ENCODE measurements at regions not wholly inside any gene's neighbourhood (a gene's known extent, or its start where the extent isn't known, plus 50 kb on each side); places are given as distances from the start of the nearest gene placed in this dataset.
"Not testable (repeated sequence)": the region's sequence is repeated elsewhere in the genome, so short reads cannot be mapped to it uniquely, and the experiment has no call there.

- DNase-seq: not testable (repeated sequence)
These were observed 51.3 kb upstream of the RIOK2 start for GRCh38 chr5:97234380-97234779.

DNA sequence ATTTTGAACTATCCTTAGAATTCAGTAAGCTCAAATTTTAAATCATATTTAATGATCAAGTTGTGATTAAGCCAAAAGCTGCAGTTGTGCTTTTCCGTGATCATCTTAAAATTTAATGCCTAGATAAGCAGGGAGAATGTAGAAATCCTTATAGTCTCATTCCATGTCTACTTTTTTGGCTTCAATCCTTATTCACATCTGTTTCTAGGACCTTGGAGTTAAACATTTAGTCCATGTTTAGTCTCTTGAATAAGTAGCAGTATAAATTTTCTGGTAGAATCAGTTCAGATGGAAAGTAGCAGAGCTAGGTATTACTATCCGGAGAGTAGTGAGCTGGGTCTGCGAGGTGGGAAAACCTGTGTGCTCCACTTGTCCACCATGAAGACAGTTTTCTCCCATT is 59.3 kb upstream of the RIOK2 start:
- no peak for DNase-seq

DNA sequence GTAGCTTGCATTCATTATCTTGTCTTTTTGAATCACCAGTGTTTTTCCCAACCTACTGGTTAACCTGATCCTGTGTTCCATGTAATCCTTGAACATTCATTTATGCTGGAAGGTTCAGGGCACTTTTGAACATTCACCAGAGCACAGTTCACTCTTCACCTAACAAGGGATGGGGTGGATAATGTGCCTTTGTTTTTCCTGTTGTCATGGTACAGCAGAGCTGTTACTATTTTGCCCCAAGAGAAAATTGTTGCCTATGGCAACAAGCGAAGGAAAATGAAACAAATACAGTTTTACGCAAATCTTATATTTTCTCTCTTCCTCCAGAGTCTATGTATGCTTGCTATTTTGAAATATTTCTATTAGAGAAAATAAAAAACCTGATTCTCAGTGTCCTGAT is 60.3 kb upstream of the RIOK2 start:
- DNase-seq: no peak

DNA sequence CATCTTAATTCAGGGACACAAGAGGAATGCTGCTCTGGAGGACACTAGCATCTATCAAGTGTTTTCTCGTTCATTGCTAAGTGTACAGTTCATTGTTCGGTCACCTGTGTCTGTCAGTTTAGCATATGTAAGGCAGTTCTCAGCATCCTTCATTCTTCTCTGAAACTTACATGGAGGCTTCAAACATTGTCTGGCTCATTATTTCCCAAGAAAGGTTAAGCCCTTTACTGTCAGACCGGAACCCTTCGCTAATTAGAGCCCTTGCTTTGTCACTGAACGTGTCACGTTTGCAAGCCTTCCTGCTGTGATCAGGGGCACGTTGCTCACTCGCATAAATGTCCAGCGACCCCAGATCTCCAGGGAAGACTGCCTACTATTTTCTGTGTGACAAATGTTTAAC is 62.3 kb upstream of the RIOK2 start:
- no peak for DNase-seq

DNA sequence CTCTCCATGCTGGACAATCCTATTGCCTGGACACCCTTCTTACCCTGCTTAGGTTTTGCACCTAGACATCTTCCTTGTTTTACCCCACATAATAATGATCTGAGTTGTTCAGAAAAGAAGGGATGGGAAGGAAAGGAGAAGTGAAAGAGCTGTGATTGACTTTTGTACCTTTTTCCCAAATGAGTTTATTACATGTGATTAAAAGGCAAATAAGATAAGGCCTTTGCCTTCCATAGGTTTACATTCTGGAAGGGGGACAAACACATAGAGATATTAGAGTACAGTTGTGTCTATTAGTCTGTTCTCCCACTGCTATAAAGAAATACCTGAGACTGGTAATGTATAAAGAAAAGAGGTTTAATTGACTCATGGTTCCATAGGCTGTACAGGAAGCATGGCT is 67.1 kb upstream of the RIOK2 start:
- DNase-seq: no peak

DNA sequence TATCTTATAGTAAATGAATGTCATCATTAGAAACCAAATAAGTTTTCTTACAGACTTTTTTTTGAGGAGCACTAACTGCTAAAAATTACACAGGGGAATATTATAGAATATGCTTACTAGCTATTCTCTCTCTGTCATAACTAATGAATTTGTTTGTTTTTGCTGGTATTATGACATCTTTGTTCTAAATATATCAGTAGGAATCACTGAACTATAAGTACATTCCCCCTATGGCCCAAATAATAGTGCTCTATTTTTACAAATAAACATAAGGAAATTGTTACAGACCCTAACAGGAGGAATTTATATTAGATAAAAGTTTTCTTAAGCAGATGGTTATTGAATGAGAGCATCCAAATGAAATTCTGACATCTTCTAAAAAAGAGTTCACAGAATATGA is 83.0 kb upstream of the RIOK2 start:
- DNase-seq: no peak

DNA sequence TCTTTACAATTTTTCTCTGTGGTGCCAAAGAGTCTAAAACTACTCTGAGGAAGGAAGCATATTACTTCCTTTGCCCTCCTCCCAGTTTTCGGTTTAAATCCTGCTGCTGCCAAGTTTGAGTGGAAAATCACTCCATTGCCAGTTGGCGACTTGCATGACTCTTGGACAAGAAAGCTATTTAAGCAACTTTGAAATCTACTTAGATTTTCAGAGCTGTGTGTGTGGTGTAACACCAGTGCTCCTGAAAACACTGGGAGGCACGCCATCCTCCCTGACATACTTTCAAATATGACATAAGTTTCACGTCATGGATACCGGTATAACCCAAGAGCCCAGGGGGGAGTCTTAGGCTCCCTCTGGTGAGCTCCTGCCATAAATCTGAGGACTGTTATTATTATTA is 83.5 kb upstream of the RIOK2 start:
- no peak for DNase-seq

GRCh38 chr5:97267767-97268166 is 84.7 kb upstream of the RIOK2 start:
- no peak for DNase-seq

GRCh38 chr5:97276474-97277120 is 93.5 kb upstream of the RIOK2 start:
- DNase-seq: no peak

DNA sequence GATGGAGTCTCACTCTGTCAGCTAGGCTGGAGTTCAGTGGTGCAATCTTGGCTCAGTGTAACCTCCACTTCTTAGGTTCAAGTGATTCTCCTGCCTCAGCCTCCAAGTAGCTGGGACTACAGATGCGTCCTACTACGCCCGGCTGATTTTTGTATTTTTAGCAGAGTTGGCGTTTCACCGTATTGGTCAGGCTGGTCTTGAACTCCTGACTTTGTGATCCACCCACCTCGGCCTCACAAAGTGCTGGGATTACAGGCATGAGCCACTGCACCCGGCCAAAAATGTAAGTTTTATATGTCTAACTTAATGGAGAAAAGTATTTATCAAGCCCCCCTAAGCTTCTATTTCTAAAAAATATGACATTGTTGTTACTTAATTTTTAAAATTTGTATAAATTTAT is 98.2 kb upstream of the RIOK2 start:
- no peak for DNase-seq

GRCh38 chr5:97297063-97297703 is 114.1 kb upstream of the RIOK2 start:
- DNase-seq: peak; percentile 76

- DNase-seq: no peak
These were observed 114.7 kb upstream of the RIOK2 start for GRCh38 chr5:97297704-97298091.

GRCh38 chr5:97301181-97301580 is 118.1 kb upstream of the RIOK2 start:
- DNase-seq: not testable (repeated sequence)

DNA sequence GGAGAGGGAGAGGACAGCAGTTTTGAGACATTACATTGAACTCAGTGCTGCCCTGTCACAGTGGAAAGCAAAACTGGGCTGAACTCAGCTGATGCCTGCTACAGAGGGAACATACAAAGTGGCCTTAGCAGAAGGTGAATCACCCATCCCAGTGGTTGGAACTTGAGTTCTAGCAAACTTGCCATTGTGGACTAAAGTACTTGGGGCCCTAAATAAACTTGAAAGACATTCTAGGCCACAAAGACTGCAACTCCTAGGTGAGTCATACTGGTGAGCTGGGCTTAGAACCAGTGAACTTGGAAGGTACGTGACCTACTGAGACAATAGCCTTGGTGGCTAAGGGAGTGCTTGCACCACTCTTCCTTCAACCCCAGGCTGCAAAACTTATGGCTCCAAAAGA is 155.7 kb upstream of the RIOK2 start:
- DNase-seq: no peak

GRCh38 chr5:97355775-97356174 is 172.7 kb upstream of the RIOK2 start:
- no peak for DNase-seq

DNA sequence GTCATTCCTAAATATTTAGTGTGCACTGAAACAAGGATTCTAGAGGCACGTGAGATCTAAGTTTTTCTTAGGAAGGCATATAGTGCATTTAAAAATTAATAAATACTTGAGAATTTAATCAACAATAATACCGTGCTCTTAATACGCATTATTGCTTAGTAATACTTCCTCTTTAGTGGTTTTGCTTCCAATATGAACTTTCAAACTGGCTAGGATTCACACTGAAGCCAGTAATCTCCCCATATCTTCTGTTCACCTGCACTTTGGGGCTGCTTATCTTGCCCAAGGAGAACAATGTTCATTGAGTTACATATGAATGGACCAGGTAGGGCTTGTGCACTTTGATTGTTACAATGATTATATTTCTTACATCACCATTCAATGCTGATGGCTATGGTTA is 180.5 kb upstream of the RIOK2 start:
- DNase-seq: no peak

GRCh38 chr5:97364731-97365130 is 181.7 kb upstream of the RIOK2 start:
- DNase-seq: no peak

DNA sequence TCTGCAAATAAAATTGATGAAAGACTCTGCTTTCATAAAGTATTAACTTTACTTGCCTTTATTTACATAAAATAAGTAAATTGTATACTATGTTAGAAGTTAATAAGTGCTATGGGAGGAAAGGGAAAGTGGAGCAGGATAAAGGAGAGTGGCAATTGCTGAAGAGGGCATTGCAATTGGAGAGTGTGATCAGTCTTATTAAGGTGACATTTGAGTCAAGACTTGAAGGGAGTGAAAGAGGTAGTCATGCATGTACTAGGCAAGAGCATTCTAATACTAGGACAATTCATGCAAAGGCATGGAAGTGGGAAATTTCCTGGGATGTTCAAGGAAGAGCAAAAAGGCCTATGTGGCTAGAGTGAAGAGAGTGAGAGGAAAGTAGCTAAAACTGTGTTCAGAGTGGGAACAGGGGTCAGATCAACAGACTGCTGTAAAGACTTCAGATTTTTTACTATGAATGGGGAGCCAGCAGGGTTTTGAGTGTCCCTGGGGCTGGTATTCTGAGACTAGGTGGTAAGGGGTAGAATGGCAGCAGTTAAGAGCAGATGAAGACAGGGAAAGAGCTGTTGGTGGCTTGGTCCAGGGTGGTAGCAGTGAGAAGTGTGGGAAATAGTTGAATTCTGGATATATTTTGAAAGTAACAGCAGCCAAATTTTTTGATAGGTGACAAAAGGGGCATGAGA is 182.3 kb upstream of the RIOK2 start:
- no peak for DNase-seq

DNA sequence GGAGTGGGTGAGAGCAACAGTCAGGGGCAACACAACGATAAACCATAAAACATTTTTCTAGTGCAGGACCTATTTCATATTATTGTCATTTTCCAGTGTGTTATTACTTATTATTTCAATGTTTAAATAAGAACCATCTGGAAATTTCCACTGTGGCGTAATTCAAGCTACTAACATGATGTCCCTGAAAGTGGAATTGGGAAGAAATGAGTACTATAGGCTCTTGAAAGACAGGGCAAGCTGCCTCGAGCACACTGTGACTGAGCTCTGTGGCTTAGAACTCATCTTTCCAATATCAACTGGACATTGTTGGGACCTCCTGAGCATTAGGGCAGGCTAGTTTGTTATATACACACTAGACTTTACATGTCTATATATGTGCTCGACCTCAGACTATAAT is 182.9 kb upstream of the RIOK2 start:
- DNase-seq: no peak

DNA sequence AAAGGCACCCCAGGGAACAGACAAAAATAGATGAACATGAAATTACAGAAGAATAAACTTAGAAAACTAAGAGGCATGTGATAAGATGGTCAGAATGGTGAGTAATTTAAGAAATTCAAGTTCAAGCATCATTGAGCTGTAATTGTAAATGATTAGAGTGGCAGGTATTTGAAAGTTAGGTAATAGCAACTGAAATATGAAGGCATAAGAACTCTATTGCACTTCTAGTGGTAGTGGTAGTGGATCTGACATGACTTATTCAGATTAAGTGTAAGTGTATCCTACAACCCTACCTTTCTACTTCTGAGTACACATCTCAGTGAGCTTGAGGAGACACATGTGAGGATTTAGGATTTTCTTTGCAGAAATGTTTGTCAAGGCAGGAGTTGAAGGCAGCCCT is 192.9 kb upstream of the RIOK2 start:
- DNase-seq: no peak

DNA sequence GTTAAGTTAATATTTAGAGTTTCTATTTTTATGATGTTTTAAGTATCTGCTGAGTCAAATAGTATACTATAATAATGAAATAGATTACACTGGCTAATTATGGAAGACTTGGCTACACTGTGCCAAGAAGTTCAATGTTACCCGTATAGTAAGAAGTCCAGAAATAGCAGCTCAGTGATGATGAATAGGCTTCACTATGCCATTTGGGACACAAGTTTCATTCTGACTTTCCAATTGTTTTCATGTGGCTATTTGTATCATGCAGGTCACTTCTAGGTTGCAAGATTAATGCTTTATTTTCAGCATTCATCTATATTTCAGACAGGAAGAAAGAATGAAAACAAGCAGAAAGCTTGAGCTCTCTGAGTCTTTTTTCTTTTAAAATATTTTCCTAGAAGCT is 194.5 kb upstream of the RIOK2 start:
- DNase-seq: no peak

DNA sequence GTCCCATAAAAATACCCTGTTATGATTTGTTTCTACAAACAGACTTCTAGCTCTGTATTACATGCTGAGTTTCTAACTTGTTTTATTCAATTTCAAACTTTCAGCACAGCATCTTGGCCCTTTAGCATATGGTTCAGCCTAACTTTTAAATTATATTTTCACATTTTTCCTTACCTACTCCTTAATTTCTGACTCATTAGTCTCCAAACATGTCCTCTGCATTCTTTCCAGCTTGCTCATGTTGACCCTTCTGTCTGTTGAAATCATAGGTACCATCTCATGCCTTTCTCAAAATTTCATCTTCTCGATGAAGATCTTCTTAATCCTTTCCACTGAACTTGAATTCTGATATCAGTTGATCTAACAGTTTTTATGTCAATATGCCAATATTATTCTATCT is 200.9 kb upstream of the RIOK2 start:
- DNase-seq: no peak

GRCh38 chr5:97388794-97389193 is 205.7 kb upstream of the RIOK2 start:
- no peak for DNase-seq

GRCh38 chr5:97400537-97400936 is 217.5 kb upstream of the RIOK2 start:
- no peak for DNase-seq

GRCh38 chr5:97405941-97406340 is 222.9 kb upstream of the RIOK2 start:
- DNase-seq: no peak

Data from NCI-H82 (cell line).